GM23338 (cell line): ENCODE measurements at regions not wholly inside any gene's neighbourhood (a gene's known extent, or its start where the extent isn't known, plus 50 kb on each side); places are given as distances from the start of the nearest gene placed in this dataset.

ENCODE experiments used
- ATAC-seq: fragments of 200-7000 bp; cut with Tn5 transposase; 3 replicates; pipeline ENCODE4 v1.9.1; 2020
- DNase-seq: peaks from one replicate; pipeline ENCODE4 v3.0.0-alpha.2; 2015; ENCODE audit warnings: low spot score
- H2AFZ ChIP-seq: fragments of 200-600 bp; sonication (generic); 2 replicates; pipeline ENCODE4 v1.8.0; 2016; ENCODE audit warnings: antibody characterized with exemption, mild to moderate bottlenecking, moderate library complexity
- H3F3A ChIP-seq: fragments of 200-600 bp; sonication (generic); replicated peaks from 2 replicates; pipeline ENCODE4 v1.8.0; 2017; ENCODE audit warnings: antibody characterized with exemption, mixed run types, low read depth
- H3K27ac ChIP-seq: fragments of 200-600 bp; sonication (generic); 2 replicates; pipeline ENCODE4 v1.6.1; 2016; ENCODE audit warnings: low read depth
- H3K27me3 ChIP-seq: fragments of 200-600 bp; sonication (generic); 2 replicates; pipeline ENCODE4 v1.8.0; 2016; ENCODE audit warnings: mild to moderate bottlenecking, mixed run types, moderate library complexity; ENCODE audit not compliant: insufficient read depth
- H3K36me3 ChIP-seq: fragments of 200-600 bp; sonication (generic); 2 replicates; pipeline ENCODE4 v1.8.0; 2016; ENCODE audit warnings: mild to moderate bottlenecking; ENCODE audit not compliant: insufficient read depth
- H3K4me1 ChIP-seq: fragments of 200-600 bp; sonication (generic); 2 replicates; pipeline ENCODE4 v1.8.0; 2016; ENCODE audit warnings: mild to moderate bottlenecking, moderate library complexity; ENCODE audit not compliant: insufficient read depth
- H3K4me2 ChIP-seq: fragments of 200-600 bp; sonication (generic); 2 replicates; pipeline ENCODE4 v1.7.1; 2017; ENCODE audit warnings: mixed run types
- H3K4me3 ChIP-seq: fragments of 200-600 bp; sonication (generic); 2 replicates; pipeline ENCODE4 v1.6.1; 2016; ENCODE audit warnings: mixed run types
- H3K79me2 ChIP-seq: fragments of 200-600 bp; sonication (generic); replicated peaks from 2 replicates; pipeline ENCODE4 v1.8.0; 2017; ENCODE audit warnings: mild to moderate bottlenecking; ENCODE audit not compliant: insufficient read depth
- H3K9me2 ChIP-seq: fragments of 200-600 bp; sonication (generic); 2 replicates; pipeline ENCODE4 v1.8.0; 2017; ENCODE audit not compliant: insufficient read depth
- H4K20me1 ChIP-seq: fragments of 200-600 bp; sonication (generic); replicated peaks from 2 replicates; pipeline ENCODE4 v1.8.0; 2017; ENCODE audit warnings: mild to moderate bottlenecking; ENCODE audit not compliant: insufficient read depth
- H3K27ac Mint-ChIP-seq: 2 replicates; pipeline ENCODE4 v1.8.0; 2020; ENCODE audit warnings: inconsistent platforms, mild to moderate bottlenecking, moderate library complexity, mixed read lengths
- H3K27me3 Mint-ChIP-seq: 3 replicates; pipeline ENCODE4 v1.8.0; 2022; ENCODE audit warnings: low read depth, mild to moderate bottlenecking, moderate library complexity, mixed read lengths, inconsistent platforms; ENCODE audit not compliant: insufficient read depth, poor library complexity
- H3K36me3 Mint-ChIP-seq: 3 replicates; pipeline ENCODE4 v1.8.0; 2021; ENCODE audit warnings: low read depth, mild to moderate bottlenecking, inconsistent platforms, moderate library complexity, mixed read lengths
- H3K4me1 Mint-ChIP-seq: 3 replicates; pipeline ENCODE4 v1.8.0; 2020; ENCODE audit warnings: mild to moderate bottlenecking, inconsistent platforms, mixed read lengths
- H3K4me3 Mint-ChIP-seq: 3 replicates; pipeline ENCODE4 v1.8.0; 2021; ENCODE audit warnings: moderate library complexity, mild to moderate bottlenecking, inconsistent platforms, mixed read lengths
- H3K9me3 Mint-ChIP-seq: 3 replicates; pipeline ENCODE4 v1.8.0; 2020; ENCODE audit warnings: moderate library complexity, mild to moderate bottlenecking, inconsistent platforms, mixed read lengths
- ETS1 ChIP-seq: IDR thresholded peaks from 2 replicates; pipeline ENCODE4 v1.6.1; 2016; ENCODE audit warnings: antibody characterized with exemption
- EZH2 ChIP-seq: fragments of 200-600 bp; sonication (generic); IDR thresholded peaks from one replicate; pipeline ENCODE4 v1.8.0; 2017; ENCODE audit warnings: antibody characterized with exemption, mild to moderate bottlenecking, low read depth; ENCODE audit not compliant: unreplicated experiment
- EZH2phosphoT487 ChIP-seq: fragments of 200-600 bp; sonication (generic); IDR thresholded peaks from one replicate; pipeline ENCODE4 v1.8.1; 2018; ENCODE audit warnings: antibody characterized with exemption; ENCODE audit not compliant: unreplicated experiment
- JUNB ChIP-seq: IDR thresholded peaks from one replicate; pipeline ENCODE4 v1.6.1; 2016; ENCODE audit warnings: antibody characterized with exemption; ENCODE audit not compliant: unreplicated experiment
- NANOG ChIP-seq: IDR thresholded peaks from 2 replicates; pipeline ENCODE4 v1.6.1; 2016; ENCODE audit warnings: antibody characterized with exemption, borderline replicate concordance
- POLR2AphosphoS5 ChIP-seq: IDR thresholded peaks from 2 replicates; pipeline ENCODE4 v1.6.1; 2016; ENCODE audit warnings: antibody characterized with exemption, low read depth
- STAT1 ChIP-seq: IDR thresholded peaks from one replicate; pipeline ENCODE4 v1.6.1; 2016; ENCODE audit warnings: antibody characterized with exemption; ENCODE audit not compliant: unreplicated experiment
- ZNF114 ChIP-seq: fragments of 250-450 bp; sonication (Bioruptor Pico); IDR thresholded peaks from 2 replicates; pipeline ENCODE4 v1.5.0; 2020; ENCODE audit warnings: mild to moderate bottlenecking, moderate library complexity
- ZNF331 ChIP-seq: fragments of 250-450 bp; sonication (Bioruptor Pico); IDR thresholded peaks from 2 replicates; pipeline ENCODE4 v1.5.0; 2020; ENCODE audit warnings: low read depth, mild to moderate bottlenecking, moderate library complexity
- TF ChIP-seq, protein P1 (sequence below): fragments of 250-450 bp; sonication (Bioruptor Pico); IDR thresholded peaks from 2 replicates; pipeline ENCODE4 v1.5.0; 2020; ENCODE audit warnings: mild to moderate bottlenecking, moderate library complexity
- TF ChIP-seq, protein P2 (sequence below): IDR thresholded peaks from one replicate; pipeline ENCODE4 v1.6.1; 2018; ENCODE audit warnings: antibody characterized with exemption; ENCODE audit not compliant: unreplicated experiment
- TF ChIP-seq, protein P3 (sequence below), 2 experiments: fragments of 200-600 bp in 1 of 2; sonication (generic) in 1 of 2; conservative IDR thresholded peaks; 2 replicates each; pipeline versions ENCODE4 v1.5.1 to v1.6.1; 2016 to 2017; ENCODE audit warnings: antibody characterized with exemption in 2 of 2, low read depth in 2 of 2, mild to moderate bottlenecking in 2 of 2, moderate library complexity in 1 of 2

GRCh38 chr2:236337465-236338325, 73.5 kb upstream of the ASB18 start:
- Histone ChIP-seq H3K36me3 (no peaks in the 10 kb centered on the region), H3K4me1 (peaks cover 4% of the 10 kb centered on the region; the same call in 1 of the 2 replicates), H3K27me3 (no peaks in the 10 kb centered on the region), H3K27ac (no peak overlapping the region), H2AFZ (no peak overlapping the region), H3K4me3 (no peak overlapping the region), H3F3A (no peaks in the 10 kb centered on the region), H3K4me2 (no peak overlapping the region), H3K9me2 (no peaks in the 10 kb centered on the region), H4K20me1 (no peaks in the 10 kb centered on the region), H3K79me2 (no peaks in the 10 kb centered on the region)
- DNase-seq (no peak), ATAC-seq (no peak)
- peaks cover 4% of the 10 kb centered on the region; the same call in 1 of the 3 replicates for H3K9me3 Mint-ChIP-seq
- H3K36me3 Mint-ChIP-seq, result peaks cover 7% of the 10 kb centered on the region; the same call in 1 of the 3 replicates
- no peak overlapping the region for H3K4me3 Mint-ChIP-seq
- H3K4me1 Mint-ChIP-seq, result peaks cover 11% of the 10 kb centered on the region
- peaks cover 12% of the 10 kb centered on the region for H3K27me3 Mint-ChIP-seq
- TF ChIP-seq NANOG, result no peak
- TF ChIP-seq, protein P1, sequence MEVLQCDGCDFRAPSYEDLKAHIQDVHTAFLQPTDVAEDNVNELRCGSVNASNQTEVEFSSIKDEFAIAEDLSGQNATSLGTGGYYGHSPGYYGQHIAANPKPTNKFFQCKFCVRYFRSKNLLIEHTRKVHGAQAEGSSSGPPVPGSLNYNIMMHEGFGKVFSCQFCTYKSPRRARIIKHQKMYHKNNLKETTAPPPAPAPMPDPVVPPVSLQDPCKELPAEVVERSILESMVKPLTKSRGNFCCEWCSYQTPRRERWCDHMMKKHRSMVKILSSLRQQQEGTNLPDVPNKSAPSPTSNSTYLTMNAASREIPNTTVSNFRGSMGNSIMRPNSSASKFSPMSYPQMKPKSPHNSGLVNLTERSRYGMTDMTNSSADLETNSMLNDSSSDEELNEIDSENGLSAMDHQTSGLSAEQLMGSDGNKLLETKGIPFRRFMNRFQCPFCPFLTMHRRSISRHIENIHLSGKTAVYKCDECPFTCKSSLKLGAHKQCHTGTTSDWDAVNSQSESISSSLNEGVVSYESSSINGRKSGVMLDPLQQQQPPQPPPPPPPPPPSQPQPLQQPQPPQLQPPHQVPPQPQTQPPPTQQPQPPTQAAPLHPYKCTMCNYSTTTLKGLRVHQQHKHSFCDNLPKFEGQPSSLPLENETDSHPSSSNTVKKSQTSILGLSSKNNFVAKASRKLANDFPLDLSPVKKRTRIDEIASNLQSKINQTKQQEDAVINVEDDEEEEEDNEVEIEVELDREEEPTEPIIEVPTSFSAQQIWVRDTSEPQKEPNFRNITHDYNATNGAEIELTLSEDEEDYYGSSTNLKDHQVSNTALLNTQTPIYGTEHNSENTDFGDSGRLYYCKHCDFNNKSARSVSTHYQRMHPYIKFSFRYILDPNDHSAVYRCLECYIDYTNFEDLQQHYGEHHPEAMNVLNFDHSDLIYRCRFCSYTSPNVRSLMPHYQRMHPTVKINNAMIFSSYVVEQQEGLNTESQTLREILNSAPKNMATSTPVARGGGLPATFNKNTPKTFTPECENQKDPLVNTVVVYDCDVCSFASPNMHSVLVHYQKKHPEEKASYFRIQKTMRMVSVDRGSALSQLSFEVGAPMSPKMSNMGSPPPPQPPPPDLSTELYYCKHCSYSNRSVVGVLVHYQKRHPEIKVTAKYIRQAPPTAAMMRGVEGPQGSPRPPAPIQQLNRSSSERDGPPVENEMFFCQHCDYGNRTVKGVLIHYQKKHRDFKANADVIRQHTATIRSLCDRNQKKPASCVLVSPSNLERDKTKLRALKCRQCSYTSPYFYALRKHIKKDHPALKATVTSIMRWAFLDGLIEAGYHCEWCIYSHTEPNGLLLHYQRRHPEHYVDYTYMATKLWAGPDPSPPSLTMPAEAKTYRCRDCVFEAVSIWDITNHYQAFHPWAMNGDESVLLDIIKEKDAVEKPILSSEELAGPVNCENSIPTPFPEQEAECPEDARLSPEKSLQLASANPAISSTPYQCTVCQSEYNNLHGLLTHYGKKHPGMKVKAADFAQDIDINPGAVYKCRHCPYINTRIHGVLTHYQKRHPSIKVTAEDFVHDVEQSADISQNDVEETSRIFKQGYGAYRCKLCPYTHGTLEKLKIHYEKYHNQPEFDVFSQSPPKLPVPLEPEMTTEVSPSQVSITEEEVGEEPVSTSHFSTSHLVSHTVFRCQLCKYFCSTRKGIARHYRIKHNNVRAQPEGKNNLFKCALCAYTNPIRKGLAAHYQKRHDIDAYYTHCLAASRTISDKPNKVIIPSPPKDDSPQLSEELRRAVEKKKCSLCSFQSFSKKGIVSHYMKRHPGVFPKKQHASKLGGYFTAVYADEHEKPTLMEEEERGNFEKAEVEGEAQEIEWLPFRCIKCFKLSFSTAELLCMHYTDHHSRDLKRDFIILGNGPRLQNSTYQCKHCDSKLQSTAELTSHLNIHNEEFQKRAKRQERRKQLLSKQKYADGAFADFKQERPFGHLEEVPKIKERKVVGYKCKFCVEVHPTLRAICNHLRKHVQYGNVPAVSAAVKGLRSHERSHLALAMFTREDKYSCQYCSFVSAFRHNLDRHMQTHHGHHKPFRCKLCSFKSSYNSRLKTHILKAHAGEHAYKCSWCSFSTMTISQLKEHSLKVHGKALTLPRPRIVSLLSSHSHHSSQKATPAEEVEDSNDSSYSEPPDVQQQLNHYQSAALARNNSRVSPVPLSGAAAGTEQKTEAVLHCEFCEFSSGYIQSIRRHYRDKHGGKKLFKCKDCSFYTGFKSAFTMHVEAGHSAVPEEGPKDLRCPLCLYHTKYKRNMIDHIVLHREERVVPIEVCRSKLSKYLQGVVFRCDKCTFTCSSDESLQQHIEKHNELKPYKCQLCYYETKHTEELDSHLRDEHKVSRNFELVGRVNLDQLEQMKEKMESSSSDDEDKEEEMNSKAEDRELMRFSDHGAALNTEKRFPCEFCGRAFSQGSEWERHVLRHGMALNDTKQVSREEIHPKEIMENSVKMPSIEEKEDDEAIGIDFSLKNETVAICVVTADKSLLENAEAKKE, result no peak
- TF ChIP-seq POLR2AphosphoS5, result no peak
- no peak for TF ChIP-seq EZH2
- TF ChIP-seq ETS1, result no peak
- TF ChIP-seq ZNF331 (CRISPR knock-in tag), result no peak
- no peak for TF ChIP-seq ZNF114 (CRISPR knock-in tag)
- no peak for TF ChIP-seq JUNB
- TF ChIP-seq EZH2phosphoT487, result no peak
- TF ChIP-seq, protein P2, sequence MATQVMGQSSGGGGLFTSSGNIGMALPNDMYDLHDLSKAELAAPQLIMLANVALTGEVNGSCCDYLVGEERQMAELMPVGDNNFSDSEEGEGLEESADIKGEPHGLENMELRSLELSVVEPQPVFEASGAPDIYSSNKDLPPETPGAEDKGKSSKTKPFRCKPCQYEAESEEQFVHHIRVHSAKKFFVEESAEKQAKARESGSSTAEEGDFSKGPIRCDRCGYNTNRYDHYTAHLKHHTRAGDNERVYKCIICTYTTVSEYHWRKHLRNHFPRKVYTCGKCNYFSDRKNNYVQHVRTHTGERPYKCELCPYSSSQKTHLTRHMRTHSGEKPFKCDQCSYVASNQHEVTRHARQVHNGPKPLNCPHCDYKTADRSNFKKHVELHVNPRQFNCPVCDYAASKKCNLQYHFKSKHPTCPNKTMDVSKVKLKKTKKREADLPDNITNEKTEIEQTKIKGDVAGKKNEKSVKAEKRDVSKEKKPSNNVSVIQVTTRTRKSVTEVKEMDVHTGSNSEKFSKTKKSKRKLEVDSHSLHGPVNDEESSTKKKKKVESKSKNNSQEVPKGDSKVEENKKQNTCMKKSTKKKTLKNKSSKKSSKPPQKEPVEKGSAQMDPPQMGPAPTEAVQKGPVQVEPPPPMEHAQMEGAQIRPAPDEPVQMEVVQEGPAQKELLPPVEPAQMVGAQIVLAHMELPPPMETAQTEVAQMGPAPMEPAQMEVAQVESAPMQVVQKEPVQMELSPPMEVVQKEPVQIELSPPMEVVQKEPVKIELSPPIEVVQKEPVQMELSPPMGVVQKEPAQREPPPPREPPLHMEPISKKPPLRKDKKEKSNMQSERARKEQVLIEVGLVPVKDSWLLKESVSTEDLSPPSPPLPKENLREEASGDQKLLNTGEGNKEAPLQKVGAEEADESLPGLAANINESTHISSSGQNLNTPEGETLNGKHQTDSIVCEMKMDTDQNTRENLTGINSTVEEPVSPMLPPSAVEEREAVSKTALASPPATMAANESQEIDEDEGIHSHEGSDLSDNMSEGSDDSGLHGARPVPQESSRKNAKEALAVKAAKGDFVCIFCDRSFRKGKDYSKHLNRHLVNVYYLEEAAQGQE, result no peak
- TF ChIP-seq, protein P3, sequence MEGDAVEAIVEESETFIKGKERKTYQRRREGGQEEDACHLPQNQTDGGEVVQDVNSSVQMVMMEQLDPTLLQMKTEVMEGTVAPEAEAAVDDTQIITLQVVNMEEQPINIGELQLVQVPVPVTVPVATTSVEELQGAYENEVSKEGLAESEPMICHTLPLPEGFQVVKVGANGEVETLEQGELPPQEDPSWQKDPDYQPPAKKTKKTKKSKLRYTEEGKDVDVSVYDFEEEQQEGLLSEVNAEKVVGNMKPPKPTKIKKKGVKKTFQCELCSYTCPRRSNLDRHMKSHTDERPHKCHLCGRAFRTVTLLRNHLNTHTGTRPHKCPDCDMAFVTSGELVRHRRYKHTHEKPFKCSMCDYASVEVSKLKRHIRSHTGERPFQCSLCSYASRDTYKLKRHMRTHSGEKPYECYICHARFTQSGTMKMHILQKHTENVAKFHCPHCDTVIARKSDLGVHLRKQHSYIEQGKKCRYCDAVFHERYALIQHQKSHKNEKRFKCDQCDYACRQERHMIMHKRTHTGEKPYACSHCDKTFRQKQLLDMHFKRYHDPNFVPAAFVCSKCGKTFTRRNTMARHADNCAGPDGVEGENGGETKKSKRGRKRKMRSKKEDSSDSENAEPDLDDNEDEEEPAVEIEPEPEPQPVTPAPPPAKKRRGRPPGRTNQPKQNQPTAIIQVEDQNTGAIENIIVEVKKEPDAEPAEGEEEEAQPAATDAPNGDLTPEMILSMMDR (conservative IDR thresholded peaks at IDR 0.05; ENCODE audit: low read depth in 2 of 2), result no peak
- no peak for TF ChIP-seq STAT1
- H3K27ac Mint-ChIP-seq, result no peak overlapping the region
